Hematopoietic multipotent progenitor cell treated with erythropoietin and hydrocortisone succinate and interleukin-3 and kit ligand, for 4 days (in vitro differentiated cells): ENCODE measurements at regions not wholly inside any gene's neighbourhood (a gene's known extent, or its start where the extent isn't known, plus 50 kb on each side); places are given as distances from the start of the nearest gene placed in this dataset.
A peak's percentile ranks its signal among the peaks of the same experiment; 100 is the strongest.

Source experiments
- DNase-seq: peaks from one replicate; pipeline ENCODE4 v3.0.0-alpha.2; 2015

- DNase-seq: no peak
Observed at GRCh38 chr2:126117886-126118285, 538.1 kb upstream of the GYPC start.

GRCh38 chr2:126145752-126146151 lies 510.2 kb upstream of the GYPC start:
- DNase-seq: no peak

GRCh38 chr2:126154256-126154785 lies 501.6 kb upstream of the GYPC start:
- no peak for DNase-seq

- DNase-seq: peak; percentile 0
Observed at GRCh38 chr2:126160950-126161349, 495.0 kb upstream of the GYPC start.

GRCh38 chr2:126172631-126173184 lies 483.2 kb upstream of the GYPC start:
- DNase-seq: no peak

GRCh38 chr2:126175222-126175621 lies 480.7 kb upstream of the GYPC start:
- no peak for DNase-seq

- DNase-seq: no peak
Observed at GRCh38 chr2:126177479-126177878, 478.5 kb upstream of the GYPC start.

GRCh38 chr2:126187668-126188067 lies 468.3 kb upstream of the GYPC start:
- no peak for DNase-seq

- no peak for DNase-seq
Observed at GRCh38 chr2:126189527-126189926, 466.4 kb upstream of the GYPC start.

- no peak for DNase-seq
Observed at GRCh38 chr2:126200538-126200937, 455.4 kb upstream of the GYPC start.

- no peak for DNase-seq
Observed at GRCh38 chr2:126208266-126208665, 447.7 kb upstream of the GYPC start.

- no peak for DNase-seq
Observed at GRCh38 chr2:126212735-126213134, 443.2 kb upstream of the GYPC start.

GRCh38 chr2:126219081-126219480 lies 436.9 kb upstream of the GYPC start:
- DNase-seq: no peak

GRCh38 chr2:126220331-126220730 lies 435.6 kb upstream of the GYPC start:
- no peak for DNase-seq

GRCh38 chr2:126221506-126221905 lies 434.5 kb upstream of the GYPC start:
- peak; percentile 28 for DNase-seq

GRCh38 chr2:126222278-126222677 lies 433.7 kb upstream of the GYPC start:
- no peak for DNase-seq

GRCh38 chr2:126224776-126225175 lies 431.2 kb upstream of the GYPC start:
- no peak for DNase-seq

GRCh38 chr2:126227250-126227649 lies 428.7 kb upstream of the GYPC start:
- DNase-seq: peak; percentile 25

- DNase-seq: no peak
Observed at GRCh38 chr2:126228531-126228930, 427.4 kb upstream of the GYPC start.

GRCh38 chr2:126238251-126238650 lies 417.7 kb upstream of the GYPC start:
- DNase-seq: no peak

GRCh38 chr2:126239320-126239955 lies 416.5 kb upstream of the GYPC start:
- no peak for DNase-seq

GRCh38 chr2:126241001-126241400 lies 415.0 kb upstream of the GYPC start:
- DNase-seq: no peak

- no peak for DNase-seq
Observed at GRCh38 chr2:126241411-126241810, 414.5 kb upstream of the GYPC start.

- DNase-seq: peak; percentile 70
Observed at GRCh38 chr2:126244937-126245336, 411.0 kb upstream of the GYPC start.

GRCh38 chr2:126253669-126254068 lies 402.3 kb upstream of the GYPC start:
- DNase-seq: no peak
